Thoracic aorta (tissue), 2 donors: ENCODE measurements at regions not wholly inside any gene's neighbourhood (a gene's known extent, or its start where the extent isn't known, plus 50 kb on each side); places are given as distances from the start of the nearest gene placed in this dataset.

ENCODE experiments used
- ATAC-seq: fragments of 150-250 bp; one replicate; pipeline ENCODE4 v1.8.0; 2017; ENCODE audit warnings: low read depth; ENCODE audit not compliant: insufficient number of reproducible peaks, low FRiP score
- DNase-seq: peaks from one replicate; pipeline ENCODE4 v3.0.0-alpha.2; 2020; ENCODE audit warnings: low spot score
- H3K27ac ChIP-seq, 2 donors: fragments of 200-600 bp; sonication (generic); 1 replicate in 1 of 2; 2 replicates in 1 of 2; pipeline ENCODE4 v1.5.1; 2016; ENCODE audit warnings: mild to moderate bottlenecking in 2 of 2, moderate library complexity in 2 of 2
- H3K27me3 ChIP-seq: fragments of 200-600 bp; sonication (generic); replicated peaks from 2 replicates; pipeline ENCODE4 v1.6.0; 2016; ENCODE audit warnings: mild to moderate bottlenecking; ENCODE audit not compliant: insufficient read depth
- H3K36me3 ChIP-seq: fragments of 200-600 bp; sonication (generic); one replicate; pipeline ENCODE4 v1.5.1; 2016
- H3K4me1 ChIP-seq, 2 donors: fragments of 200-600 bp; sonication (generic); 1 replicate in 1 of 2; 2 replicates in 1 of 2; pipeline versions ENCODE4 v1.5.1 to v1.6.0; 2016; ENCODE audit warnings: low read depth in 2 of 2, mild to moderate bottlenecking in 1 of 2; ENCODE audit not compliant: control insufficient read depth in 1 of 2
- H3K4me3 ChIP-seq: fragments of 200-600 bp; sonication (generic); 2 replicates; pipeline ENCODE4 v1.5.1; 2016; ENCODE audit warnings: mild to moderate bottlenecking
- H3K9me3 ChIP-seq: fragments of 200-600 bp; sonication (generic); 2 replicates; pipeline ENCODE4 v1.5.1; 2016
- TF ChIP-seq, protein P1 (sequence below): fragments of 200-600 bp; sonication (generic); IDR thresholded peaks from one replicate; pipeline ENCODE4 v1.5.1; 2019; ENCODE audit warnings: antibody characterized with exemption

DNA sequence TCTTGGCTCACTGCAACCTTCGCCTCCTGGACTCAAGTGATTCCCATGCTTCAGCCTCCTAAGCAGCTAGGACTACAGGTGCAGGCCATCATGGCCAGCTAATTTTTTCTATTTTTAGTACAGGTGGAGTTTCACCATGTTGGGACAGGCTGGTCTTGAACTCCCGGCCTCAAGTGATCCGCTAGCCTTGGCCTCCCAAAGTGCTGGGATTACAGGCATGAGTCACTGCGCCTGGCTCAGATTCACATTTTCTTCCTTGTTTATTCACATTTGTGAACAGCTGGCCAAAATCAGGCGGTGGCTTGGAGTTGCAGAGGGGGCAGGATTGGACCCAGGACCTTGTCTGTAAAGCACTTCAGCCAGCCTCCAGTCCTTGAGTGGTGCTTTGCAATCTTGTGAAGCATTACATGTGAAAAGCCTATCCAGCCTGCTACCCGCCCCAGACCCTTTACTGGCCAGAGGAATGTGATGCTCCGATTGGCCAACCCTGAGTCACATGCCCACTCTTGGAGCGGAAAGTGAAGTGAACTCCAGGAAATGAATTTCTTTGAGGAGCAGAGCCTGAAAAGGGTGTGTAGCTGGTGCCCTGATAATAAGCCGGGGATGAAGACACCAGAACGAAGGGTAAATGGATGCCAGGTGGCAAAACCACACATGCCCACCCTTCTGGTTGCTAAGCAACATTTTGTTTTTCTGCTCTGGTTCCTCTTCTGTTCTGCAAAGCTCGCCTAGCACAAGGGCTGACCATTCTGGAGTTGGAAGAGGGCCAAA lies 62.6 kb upstream of the PTPRJ start:
- H3K4me3 ChIP-seq = peak overlapping the region; percentile 57
- peak; percentile 93 for ATAC-seq

DNA sequence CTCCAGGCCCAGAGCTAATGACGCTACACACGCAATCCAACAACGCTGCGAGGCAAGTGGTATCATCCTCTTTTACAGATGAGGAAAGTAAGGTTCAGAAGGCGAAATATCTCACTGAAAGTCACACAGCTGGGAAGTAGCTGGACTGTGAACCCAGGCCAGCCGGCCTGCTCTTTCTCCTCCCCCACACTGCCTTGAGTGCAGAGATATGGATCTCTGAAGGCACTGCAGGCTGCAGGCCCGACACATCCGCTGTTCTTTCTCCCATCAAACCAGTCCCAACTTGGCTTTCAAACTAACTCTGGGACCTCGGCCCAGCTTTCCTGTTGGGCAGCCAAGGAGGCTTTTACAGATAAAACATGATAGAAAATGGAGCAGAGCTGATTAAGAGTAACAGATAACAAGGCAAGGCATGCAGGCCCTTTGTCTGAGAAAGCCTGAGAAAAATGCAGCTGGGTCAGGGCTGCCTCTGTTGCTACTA lies 64.0 kb upstream of the PTPRJ start:
- Histone ChIP-seq H3K36me3 (no peaks in the 10 kb centered on the region), H3K27ac (peak overlapping the region; percentile 23 to 50), H3K4me3 (no peak overlapping the region), H3K9me3 (no peaks in the 10 kb centered on the region), H3K4me1 (peaks cover 0 to 33% of the 10 kb centered on the region in 2 donors), H3K27me3 (no peaks in the 10 kb centered on the region)
- DNase-seq (no peak), ATAC-seq (no peak)
- TF ChIP-seq, protein P1, sequence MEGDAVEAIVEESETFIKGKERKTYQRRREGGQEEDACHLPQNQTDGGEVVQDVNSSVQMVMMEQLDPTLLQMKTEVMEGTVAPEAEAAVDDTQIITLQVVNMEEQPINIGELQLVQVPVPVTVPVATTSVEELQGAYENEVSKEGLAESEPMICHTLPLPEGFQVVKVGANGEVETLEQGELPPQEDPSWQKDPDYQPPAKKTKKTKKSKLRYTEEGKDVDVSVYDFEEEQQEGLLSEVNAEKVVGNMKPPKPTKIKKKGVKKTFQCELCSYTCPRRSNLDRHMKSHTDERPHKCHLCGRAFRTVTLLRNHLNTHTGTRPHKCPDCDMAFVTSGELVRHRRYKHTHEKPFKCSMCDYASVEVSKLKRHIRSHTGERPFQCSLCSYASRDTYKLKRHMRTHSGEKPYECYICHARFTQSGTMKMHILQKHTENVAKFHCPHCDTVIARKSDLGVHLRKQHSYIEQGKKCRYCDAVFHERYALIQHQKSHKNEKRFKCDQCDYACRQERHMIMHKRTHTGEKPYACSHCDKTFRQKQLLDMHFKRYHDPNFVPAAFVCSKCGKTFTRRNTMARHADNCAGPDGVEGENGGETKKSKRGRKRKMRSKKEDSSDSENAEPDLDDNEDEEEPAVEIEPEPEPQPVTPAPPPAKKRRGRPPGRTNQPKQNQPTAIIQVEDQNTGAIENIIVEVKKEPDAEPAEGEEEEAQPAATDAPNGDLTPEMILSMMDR = no peak

More for the DNA sequence above, 62.6 kb upstream of the PTPRJ start:
- H3K4me1 ChIP-seq = peaks cover 0 to 33% of the 10 kb centered on the region in 2 donors
- H3K27me3 ChIP-seq = no peaks in the 10 kb centered on the region
- peak; percentile 62 for DNase-seq
- no peaks in the 10 kb centered on the region for H3K9me3 ChIP-seq
- H3K36me3 ChIP-seq = no peaks in the 10 kb centered on the region
- TF ChIP-seq, protein P1 = no peak
- peak overlapping the region; percentile 58 to 73 for H3K27ac ChIP-seq

DNA sequence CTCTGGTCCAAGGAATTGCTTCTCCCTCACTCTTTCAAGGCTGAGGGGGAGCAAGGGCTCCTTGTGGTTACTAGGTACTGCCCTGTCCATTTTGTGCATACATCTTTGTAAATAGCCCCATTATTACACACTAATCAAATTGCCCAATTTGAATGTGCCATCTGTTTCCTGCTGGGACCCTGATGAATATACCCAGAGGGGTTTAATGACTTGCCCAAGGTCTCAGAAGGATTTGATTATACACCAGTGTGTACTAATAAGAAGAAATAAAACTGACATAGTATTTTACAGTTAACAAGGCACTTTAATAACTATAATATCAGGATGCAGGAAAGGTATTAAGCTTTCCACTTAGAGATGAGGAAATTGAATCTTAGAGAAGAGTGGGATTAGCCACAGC lies 64.6 kb upstream of the PTPRJ start:
- H3K9me3 ChIP-seq = no peaks in the 10 kb centered on the region
- H3K4me1 ChIP-seq = peaks cover 0 to 33% of the 10 kb centered on the region in 2 donors
- TF ChIP-seq, protein P1 = no peak
- ATAC-seq (no peak), DNase-seq (no peak)
- no peak overlapping the region for H3K4me3 ChIP-seq
- no peak overlapping the region for H3K27ac ChIP-seq
- no peaks in the 10 kb centered on the region for H3K27me3 ChIP-seq
- no peaks in the 10 kb centered on the region for H3K36me3 ChIP-seq

DNA sequence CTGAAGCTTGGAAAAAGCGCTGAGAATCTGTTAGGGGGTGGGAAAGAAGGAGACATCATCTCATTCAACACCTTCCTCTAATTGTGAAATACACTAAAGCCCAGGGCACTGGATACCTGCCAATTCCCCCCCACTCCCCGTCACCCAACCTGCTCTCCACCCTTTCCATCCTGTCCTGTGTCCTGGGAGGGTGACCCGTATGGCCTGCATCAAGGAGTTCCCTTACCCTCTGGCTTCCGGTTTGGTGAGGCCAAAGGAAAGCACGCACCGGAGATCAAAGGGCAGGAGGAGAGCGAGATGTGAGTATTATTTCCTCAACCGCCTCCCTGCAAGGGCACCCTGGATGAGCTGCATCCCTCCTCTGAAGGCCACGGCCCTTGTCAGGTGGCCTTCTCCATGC lies 65.0 kb upstream of the PTPRJ start:
- H3K36me3 ChIP-seq = no peaks in the 10 kb centered on the region
- ATAC-seq = no peak
- no peaks in the 10 kb centered on the region for H3K27me3 ChIP-seq
- DNase-seq = no peak
- no peak overlapping the region for H3K4me3 ChIP-seq
- TF ChIP-seq, protein P1 = no peak
- H3K9me3 ChIP-seq = no peaks in the 10 kb centered on the region
- peaks cover 0 to 33% of the 10 kb centered on the region in 2 donors for H3K4me1 ChIP-seq
- H3K27ac ChIP-seq = no peak overlapping the region

DNA sequence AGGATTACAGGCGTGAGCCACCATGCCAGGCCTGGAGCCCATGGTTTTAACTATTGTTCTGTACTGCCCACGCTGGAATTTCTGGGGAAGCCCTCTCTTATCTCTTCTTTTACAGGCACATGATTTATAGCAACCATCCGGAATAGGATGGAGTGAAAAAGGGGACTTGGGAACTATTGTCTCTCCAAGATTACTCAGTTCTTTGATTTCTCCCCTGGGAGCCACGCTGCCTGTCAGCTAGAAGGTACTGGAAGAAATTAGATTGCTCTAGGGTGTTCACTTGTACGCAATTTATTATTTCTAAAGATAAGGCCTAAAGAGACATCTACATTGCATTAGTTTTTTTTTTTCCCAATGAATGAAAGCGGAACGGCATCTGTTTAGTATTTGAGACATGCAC lies 65.6 kb upstream of the PTPRJ start:
- no peak overlapping the region for H3K27ac ChIP-seq
- DNase-seq = no peak
- no peak for ATAC-seq

More for the DNA sequence above, 65.6 kb upstream of the PTPRJ start:
- Histone ChIP-seq H3K4me1 (peaks cover 0 to 33% of the 10 kb centered on the region in 2 donors), H3K9me3 (no peaks in the 10 kb centered on the region), H3K4me3 (no peak overlapping the region), H3K27me3 (no peaks in the 10 kb centered on the region), H3K36me3 (no peaks in the 10 kb centered on the region)
- TF ChIP-seq, protein P1 = no peak
